GM21723 (cell line): ENCODE measurements at regions not wholly inside any gene's neighbourhood (a gene's known extent, or its start where the extent isn't known, plus 50 kb on each side); places are given as distances from the start of the nearest gene placed in this dataset.
A peak's percentile ranks its signal among the peaks of the same experiment; 100 is the strongest.

Experiments used
- ATAC-seq: cut with Tn5 transposase; IDR thresholded peaks from one replicate; pipeline ENCODE4 v1.9.1; 2021; ENCODE audit warnings: mild to moderate bottlenecking, moderate library complexity; ENCODE audit not compliant: unreplicated experiment

- no peak for ATAC-seq
Observed at GRCh38 chr4:149296503-149296902, 519.1 kb downstream of the IQCM start.

- ATAC-seq = no peak
Observed at GRCh38 chr4:149296084-149296483, 519.6 kb downstream of the IQCM start.

- no peak for ATAC-seq
Observed at GRCh38 chr4:149294601-149295000, 521.0 kb downstream of the IQCM start.

- ATAC-seq = no peak
Observed at GRCh38 chr4:149293046-149293649, 522.5 kb downstream of the IQCM start.

GRCh38 chr4:149292425-149293007 is 523.1 kb downstream of the IQCM start:
- no peak for ATAC-seq

- no peak for ATAC-seq
Observed at GRCh38 chr4:149291463-149291862, 524.2 kb downstream of the IQCM start.

DNA sequence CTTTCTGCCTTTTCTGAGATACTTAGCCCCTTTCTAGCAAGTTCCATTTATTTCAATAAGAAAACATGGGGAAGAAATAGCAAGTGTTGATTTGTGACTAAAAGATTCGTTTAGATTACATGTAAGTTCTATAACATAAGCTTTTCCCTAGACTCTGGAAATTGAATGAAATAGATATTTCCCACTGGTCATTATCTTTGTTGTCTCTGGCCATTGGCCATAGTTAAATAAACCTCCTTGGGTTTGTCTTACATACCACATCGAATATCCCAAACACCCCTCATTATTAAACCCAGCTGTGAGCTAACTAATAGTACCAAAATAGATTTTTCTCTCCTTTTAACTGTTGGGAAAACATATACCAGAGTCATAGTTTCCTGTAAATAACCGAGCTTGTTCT is 534.8 kb downstream of the IQCM start:
- ATAC-seq = no peak

- no peak for ATAC-seq
Observed at GRCh38 chr4:149279776-149280175, 535.9 kb downstream of the IQCM start.

DNA sequence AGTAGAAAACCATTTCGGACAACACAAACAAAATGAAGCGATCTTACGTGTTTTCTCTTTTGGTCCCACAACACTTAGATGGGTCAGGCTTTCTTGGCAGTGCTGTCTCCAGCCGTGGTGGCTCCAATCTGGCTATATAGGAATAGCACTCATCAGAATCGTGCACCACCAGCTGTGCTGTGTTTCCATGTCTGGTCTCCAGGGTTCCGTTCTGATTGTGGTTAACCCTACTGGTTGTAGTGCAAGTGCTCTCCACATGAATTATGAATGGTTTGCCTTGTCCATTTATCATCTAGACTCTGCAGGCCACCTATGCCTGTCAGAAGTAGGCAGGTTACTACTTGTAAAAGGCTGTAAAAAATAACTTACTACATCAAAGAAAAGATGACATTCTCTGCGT is 536.3 kb downstream of the IQCM start:
- ATAC-seq = no peak

DNA sequence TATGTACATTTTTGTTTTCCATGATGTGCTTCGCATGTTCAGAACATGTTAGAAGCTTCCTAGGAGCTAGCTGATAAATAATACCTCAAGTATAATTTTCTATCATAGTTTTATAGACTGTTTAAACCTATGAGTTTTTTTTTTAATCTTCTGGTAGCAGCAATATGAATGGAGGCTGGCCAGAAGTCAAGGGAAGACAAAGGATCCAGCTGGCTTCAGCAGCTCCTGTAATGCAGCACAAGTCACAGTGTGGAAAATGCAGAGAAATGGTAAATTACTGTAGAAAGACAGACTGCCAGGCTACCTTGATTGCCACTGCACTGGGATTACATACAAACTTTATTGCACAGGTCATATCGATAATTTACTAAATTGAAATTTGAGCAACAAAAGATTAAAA is 537.9 kb downstream of the IQCM start:
- no peak for ATAC-seq

DNA sequence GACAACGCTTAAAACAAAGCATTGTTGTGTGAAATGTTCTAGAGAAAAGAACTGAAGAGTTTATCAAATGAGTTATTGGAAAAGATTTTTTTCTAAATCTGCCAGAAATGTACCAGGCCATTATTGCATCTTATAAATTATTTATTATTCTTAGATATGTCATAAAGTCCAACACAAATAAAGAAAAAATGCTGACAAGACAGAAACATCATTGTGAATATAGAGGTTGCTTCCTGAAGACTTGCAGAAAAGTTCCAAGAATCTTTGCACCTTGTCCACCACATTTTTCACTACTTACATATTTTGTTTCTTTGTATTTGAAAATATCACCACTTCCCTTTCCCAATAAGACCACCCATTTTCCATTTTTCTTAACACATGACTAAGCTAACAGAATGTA is 545.8 kb downstream of the IQCM start:
- ATAC-seq = no peak

GRCh38 chr4:149266301-149266700 is 549.3 kb downstream of the IQCM start:
- ATAC-seq = no peak

DNA sequence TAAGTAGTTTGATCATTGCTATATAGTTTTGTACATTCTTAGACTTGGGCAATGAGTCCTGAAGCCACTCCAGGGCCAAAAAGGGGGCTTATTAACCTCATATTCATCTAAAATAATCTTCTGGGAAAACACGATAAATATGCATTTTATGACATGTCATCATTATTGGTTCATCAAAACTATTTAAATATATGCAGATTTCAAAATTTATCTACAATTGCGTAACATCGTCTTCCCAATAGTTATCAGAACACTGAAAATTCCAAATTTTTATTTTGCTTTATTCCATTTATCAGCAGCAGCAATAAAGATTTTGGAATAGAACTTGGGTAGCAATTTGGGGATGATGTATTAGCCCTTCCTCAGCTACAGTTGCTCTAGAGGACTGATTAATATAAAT is 550.0 kb downstream of the IQCM start:
- no peak for ATAC-seq

GRCh38 chr4:149264093-149264733 is 551.4 kb downstream of the IQCM start:
- ATAC-seq = peak; percentile 90

- no peak for ATAC-seq
Observed at GRCh38 chr4:149248191-149248764, 567.4 kb downstream of the IQCM start.

GRCh38 chr4:149247164-149247563 is 568.5 kb downstream of the IQCM start:
- no peak for ATAC-seq

DNA sequence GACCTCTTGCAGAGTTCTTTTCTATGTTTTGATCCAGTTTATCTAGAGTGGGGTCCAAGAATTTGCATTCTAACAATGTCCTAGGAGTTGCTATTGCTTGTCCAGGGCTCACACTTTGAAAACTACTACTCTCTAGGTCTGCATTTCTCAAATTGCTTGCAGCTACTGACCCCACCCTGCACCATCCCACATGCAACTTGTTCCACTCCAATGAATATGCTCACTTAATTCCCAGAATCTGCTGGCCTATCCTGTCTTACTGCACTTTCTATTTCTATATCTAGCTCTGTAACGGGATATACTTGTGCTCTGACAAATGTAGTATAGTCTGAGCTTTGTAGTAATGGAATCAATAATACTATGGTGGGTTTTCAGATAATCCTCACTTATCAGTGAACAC is 570.3 kb downstream of the IQCM start:
- no peak for ATAC-seq

GRCh38 chr4:149238097-149238496 is 577.5 kb downstream of the IQCM start:
- no peak for ATAC-seq

- ATAC-seq = no peak
Observed at GRCh38 chr4:149234798-149235197, 580.8 kb downstream of the IQCM start.

DNA sequence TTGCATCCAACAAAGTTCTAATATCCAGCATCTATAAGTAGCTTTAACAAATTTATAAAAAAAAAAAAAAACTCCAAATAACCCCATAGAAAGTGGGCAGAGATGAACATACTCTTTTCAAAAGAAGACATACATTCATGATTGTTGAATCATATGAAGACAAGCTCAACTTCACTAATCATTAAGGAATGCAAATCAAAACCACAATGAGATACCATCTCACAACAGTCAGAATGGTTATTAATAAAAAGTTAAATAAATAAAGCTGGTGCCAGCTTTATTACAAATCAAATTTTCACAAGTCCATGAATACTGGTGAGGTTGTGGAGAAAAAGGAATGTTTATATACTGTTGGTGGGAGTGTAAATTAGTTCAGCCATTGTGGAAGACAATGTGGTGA is 592.0 kb downstream of the IQCM start:
- no peak for ATAC-seq

GRCh38 chr4:149218672-149219071 is 597.0 kb downstream of the IQCM start:
- ATAC-seq = no peak

DNA sequence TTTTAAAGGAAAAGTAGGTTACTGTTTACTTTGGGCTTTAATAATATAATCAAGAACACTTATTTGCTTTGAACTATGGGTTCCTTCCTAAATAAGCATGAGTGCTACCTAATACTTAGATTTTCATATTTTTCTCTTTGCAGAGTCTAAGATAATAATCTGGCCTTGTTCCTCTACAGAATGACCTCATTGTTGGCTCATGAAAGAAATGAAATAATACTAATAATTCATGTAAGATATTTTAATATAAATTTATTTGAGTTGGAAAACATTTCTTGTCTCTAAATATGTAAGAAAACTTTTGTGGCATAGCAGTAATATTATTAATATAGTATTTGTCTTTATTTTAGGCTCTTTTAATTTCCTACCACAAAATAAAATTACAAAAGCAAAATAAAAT is 601.3 kb downstream of the IQCM start:
- ATAC-seq = no peak
